GM13977 (cell line): ENCODE measurements at regions not wholly inside any gene's neighbourhood (a gene's known extent, or its start where the extent isn't known, plus 50 kb on each side); places are given as distances from the start of the nearest gene placed in this dataset.

Experiments
- DNase-seq: peaks from one replicate; pipeline ENCODE4 v3.0.0; 2012; ENCODE audit warnings: low spot score
- CTCF ChIP-seq: IDR thresholded peaks from 2 replicates; pipeline ENCODE4 v1.5.1; 2012; ENCODE audit warnings: mild to moderate bottlenecking, control low read depth; ENCODE audit not compliant: insufficient read depth; ENCODE audit errors: extremely low read depth, missing control alignments
- in situ Hi-C: fragments of 300-500 bp; cut with MboI; formaldehyde crosslinking; loops from one replicate; pipeline ENCODE4 v1.12.0; 2022; ENCODE audit warnings: low sequenced_read_pairs, low pct_unique_long_range_greater_than_20kb, mixed read lengths, inconsistent platforms; ENCODE audit not compliant: unreplicated experiment

GRCh38 chr1:118786454-118787155 is 201.5 kb downstream of the TBX15 start:
- no peak for DNase-seq
- no peak for TF ChIP-seq CTCF
- in situ Hi-C loops = no loop called here

- in situ Hi-C loops = no loop called here
- no peak for TF ChIP-seq CTCF
- no peak for DNase-seq
These were observed 202.9 kb downstream of the TBX15 start for GRCh38 chr1:118785246-118785645.

- in situ Hi-C loops = no loop called here
- DNase-seq = no peak
These were observed 204.9 kb downstream of the TBX15 start for GRCh38 chr1:118783095-118783758.

GRCh38 chr1:118773656-118774055 is 214.5 kb downstream of the TBX15 start:
- no peak for DNase-seq
- TF ChIP-seq CTCF = no peak
- in situ Hi-C loops = no loop called here

More at GRCh38 chr1:118783095-118783758, 204.9 kb downstream of the TBX15 start:
- no peak for TF ChIP-seq CTCF

GRCh38 chr1:118767971-118768370 is 220.2 kb downstream of the TBX15 start:
- in situ Hi-C loops = no loop called here
- TF ChIP-seq CTCF = no peak
- DNase-seq = no peak

GRCh38 chr1:118753976-118754375 is 234.2 kb downstream of the TBX15 start:
- no peak for DNase-seq
- in situ Hi-C loops = no loop called here
- no peak for TF ChIP-seq CTCF
